GM12878 (cell line): ENCODE measurements at regions not wholly inside any gene's neighbourhood (a gene's known extent, or its start where the extent isn't known, plus 50 kb on each side); places are given as distances from the start of the nearest gene placed in this dataset.

Experiments
- ATAC-seq: fragments of 200-7000 bp; cut with Tn5 transposase; 3 replicates; pipeline ENCODE4 v1.9.1; 2020; ENCODE audit warnings: mild to moderate bottlenecking, moderate library complexity
- BruUV-seq: library from RNA; stranded (reverse); fragments of 400-500 nt; replicated peaks from 2 replicates; lab custom pipeline; 2021; lab: Mats Ljungman, UMichigan
- CTCF ChIA-PET: fragments of 300-600 bp; sonication (Branson Sonifier 250); formaldehyde crosslinking; extraction: SDS; loops from one replicate; lab custom pipeline; 2021; ENCODE audit warnings: inconsistent platforms; lab: Yijun Ruan, JAX
- POLR2A ChIA-PET: fragments of 350-600 bp; formaldehyde crosslinking; extraction: SDS; loops from one replicate; lab custom pipeline; 2021; ENCODE audit warnings: inconsistent platforms; lab: Charles Lee
- RAD21 ChIA-PET: fragments of 300-600 bp; sonication (Branson Sonifier 250); formaldehyde crosslinking; loops from one replicate; lab custom pipeline; 2023; ENCODE audit warnings: antibody characterized with exemption; ENCODE audit not compliant: unreplicated experiment; lab: Charles Lee
- SMC1A ChIA-PET: fragments of 300-600 bp; sonication (Branson Sonifier 250); formaldehyde crosslinking; loops from one replicate; lab custom pipeline; 2023; ENCODE audit not compliant: unreplicated experiment, uncharacterized antibody; lab: Charles Lee
- DNase-seq: peaks from one replicate; pipeline ENCODE4 v3.0.0-alpha.2; 2011; ENCODE audit warnings: low read depth, low spot score
- FAIRE-seq: peaks from 3 replicates; lab custom pipeline; 2011; peaks lifted over from hg19 to GRCh38; lab: Jason Lieb, UNC
- H2AFZ ChIP-seq: 2 replicates; pipeline ENCODE4 v1.6.0; 2011; ENCODE audit warnings: low read depth, low read length, control low read depth; ENCODE audit not compliant: control insufficient read depth
- H3K27ac ChIP-seq: 2 replicates; pipeline ENCODE4 v1.5.1; 2011; ENCODE audit warnings: control low read depth; ENCODE audit not compliant: control insufficient read depth, insufficient read depth
- H3K27me3 ChIP-seq, 2 experiments: replicated peaks in 1 of 2; 2 replicates each; pipeline versions ENCODE4 v1.6.0 to v1.6.1; 2011; ENCODE audit warnings: low read length in 1 of 2; ENCODE audit not compliant: control insufficient read depth in 2 of 2, insufficient read depth in 2 of 2
- H3K36me3 ChIP-seq, 2 experiments: 2 replicates each; pipeline ENCODE4 v1.5.1; 2011; ENCODE audit warnings: low read length in 1 of 2; ENCODE audit not compliant: control insufficient read depth in 2 of 2, insufficient read depth in 2 of 2
- H3K4me1 ChIP-seq: 2 replicates; pipeline ENCODE4 v1.6.1; 2011; ENCODE audit warnings: mild to moderate bottlenecking, low read length, moderate library complexity, mixed read lengths; ENCODE audit not compliant: control insufficient read depth, insufficient read depth
- H3K4me2 ChIP-seq: 2 replicates; pipeline ENCODE4 v1.6.0; 2011; ENCODE audit warnings: control low read depth; ENCODE audit not compliant: control insufficient read depth, insufficient read depth
- H3K4me3 ChIP-seq: fragments of 200-600 bp; sonication (generic); 2 replicates; pipeline ENCODE4 v1.5.1; 2016
- H3K79me2 ChIP-seq: 2 replicates; pipeline ENCODE4 v1.6.0; 2011; ENCODE audit warnings: low read length; ENCODE audit not compliant: control insufficient read depth, insufficient read depth
- H3K9ac ChIP-seq: 2 replicates; pipeline ENCODE4 v1.8.0; 2011; ENCODE audit warnings: low read length, control low read depth, mixed read lengths; ENCODE audit not compliant: control insufficient read depth, insufficient read depth
- H3K9me3 ChIP-seq: replicated peaks from 3 replicates; pipeline ENCODE4 v1.5.1; 2011; ENCODE audit warnings: mild to moderate bottlenecking, low read length; ENCODE audit not compliant: control insufficient read depth, insufficient read depth
- H4K20me1 ChIP-seq: 2 replicates; pipeline ENCODE4 v1.6.0; 2011; ENCODE audit not compliant: control insufficient read depth, insufficient read depth
- BHLHE40 ChIP-seq, 2 experiments: fragments of 450-650 bp in 1 of 2; IDR thresholded peaks; 2 replicates each; pipeline ENCODE4 v1.6.1; 2011 to 2017; ENCODE audit warnings: low read depth in 2 of 2, borderline replicate concordance in 1 of 2, improper control_type of control experiment in 1 of 2, low read length in 1 of 2, mild to moderate bottlenecking in 1 of 2
- BRCA1 ChIP-seq: IDR thresholded peaks from 2 replicates; pipeline ENCODE4 v1.6.1; 2011; ENCODE audit warnings: low read depth, low read length, improper control_type of control experiment
- ELK1 ChIP-seq: IDR thresholded peaks from 2 replicates; pipeline ENCODE4 v1.6.1; 2012; ENCODE audit warnings: low read depth, low read length, improper control_type of control experiment
- EZH2 ChIP-seq: IDR thresholded peaks from 2 replicates; pipeline ENCODE4 v1.6.1; 2012; ENCODE audit warnings: low read depth, mild to moderate bottlenecking, control low read depth, inconsistent platforms, low read length, borderline replicate concordance; ENCODE audit not compliant: control insufficient read depth
- MEF2B ChIP-seq: fragments of 450-650 bp; IDR thresholded peaks from 2 replicates; pipeline ENCODE4 v1.6.1; 2018; ENCODE audit warnings: mild to moderate bottlenecking, moderate library complexity; ENCODE audit not compliant: partially characterized antibody, poor library complexity, severe bottlenecking
- RFX5 ChIP-seq: IDR thresholded peaks from 2 replicates; pipeline ENCODE4 v1.6.1; 2011; ENCODE audit warnings: low read depth, low read length, improper control_type of control experiment
- SUPT20H ChIP-seq: IDR thresholded peaks from 2 replicates; pipeline ENCODE4 v1.6.1; 2011; ENCODE audit warnings: low read depth, mild to moderate bottlenecking, low read length, moderate library complexity, borderline replicate concordance; ENCODE audit not compliant: control insufficient read depth
- SUZ12 ChIP-seq: fragments of 200-600 bp; sonication (generic); IDR thresholded peaks from one replicate; pipeline ENCODE4 v1.6.1; 2018; ENCODE audit warnings: antibody characterized with exemption, mild to moderate bottlenecking; ENCODE audit not compliant: unreplicated experiment
- TCF7 ChIP-seq: IDR thresholded peaks from 2 replicates; pipeline ENCODE4 v1.6.1; 2014; ENCODE audit warnings: antibody characterized with exemption, borderline replicate concordance
- USF2 ChIP-seq: IDR thresholded peaks from 2 replicates; pipeline ENCODE4 v1.6.1; 2011; ENCODE audit warnings: low read depth, low read length, improper control_type of control experiment, borderline replicate concordance
- ZNF274 ChIP-seq: IDR thresholded peaks from one replicate; pipeline ENCODE4 v1.8.0; 2011; ENCODE audit not compliant: insufficient read length, insufficient read depth
- ZSCAN29 ChIP-seq: fragments of 450-650 bp; IDR thresholded peaks from 2 replicates; pipeline ENCODE4 v1.6.1; 2017; ENCODE audit warnings: mild to moderate bottlenecking, moderate library complexity
- WGBS: methylation state at CpG from one replicate; pipeline ENCODE4 v1.1.6; 2016; ENCODE audit warnings: low lambda C conversion rate; ENCODE audit not compliant: insufficient replicate concordance, insufficient coverage; ENCODE audit errors: missing lambda C conversion rate; 5-methylcytosine and 5-hydroxymethylcytosine counted together
- in situ Hi-C: fragments of 300-500 bp; cut with MboI; formaldehyde crosslinking; loops from 9 replicates; pipeline ENCODE4 v1.14.3; 2018; ENCODE audit warnings: mixed read lengths
- intact Hi-C: fragments of 100-400 bp; cut with micrococcal nuclease; formaldehyde crosslinking; loops from one replicate; pipeline ENCODE4 v1.14.2; 2022; ENCODE audit not compliant: unreplicated experiment

GRCh38 chr3:151550642-151551041 is 89.8 kb upstream of the IGSF10 start:
- intact Hi-C loops (no loop called here), in situ Hi-C loops (no loop called here)
- H3K4me2 ChIP-seq: no peak overlapping the region
- no peak for ATAC-seq
- no TSS peak for BruUV-seq
- H3K4me3 ChIP-seq: no peak overlapping the region
- SMC1A ChIA-PET: no interaction called here
- no peaks in the 10 kb centered on the region for H3K4me1 ChIP-seq
- POLR2A ChIA-PET: no interaction called here
- H3K27me3 ChIP-seq: no peaks in the 10 kb centered on the region
- H3K9me3 ChIP-seq: no peaks in the 10 kb centered on the region
- WGBS: 56% methylated on average over 5 of the region's 5 CpGs
- FAIRE-seq: no peak
- no peak for DNase-seq
- CTCF ChIA-PET: no interaction called here
- no peaks in the 10 kb centered on the region for H3K79me2 ChIP-seq
- TF ChIP-seq SUPT20H: no peak
- no peak for TF ChIP-seq SUZ12
- TF ChIP-seq BRCA1: no peak
- no peak for TF ChIP-seq MEF2B
- no peak for TF ChIP-seq TCF7
- TF ChIP-seq RFX5: no peak
- no peak for TF ChIP-seq EZH2
- TF ChIP-seq USF2: no peak
- no peak for TF ChIP-seq ELK1
- TF ChIP-seq ZNF274: no peak
- no peak for TF ChIP-seq ZSCAN29
- no peak for TF ChIP-seq BHLHE40 (IDR thresholded peaks at IDR 0.05; ENCODE audit: borderline replicate concordance in 1 of 2, low read depth in 2 of 2, low read length in 1 of 2)
- TF ChIP-seq, all 136 proteins: peak for 0
- H4K20me1 ChIP-seq: no peaks in the 10 kb centered on the region
- H3K36me3 ChIP-seq: no peaks in the 10 kb centered on the region
- H3K9ac ChIP-seq: no peak overlapping the region
- H2AFZ ChIP-seq: no peak overlapping the region
- H3K27ac ChIP-seq: no peak overlapping the region
- RAD21 ChIA-PET: no interaction called here
